ENCODE measurements at regions not wholly inside any gene's neighbourhood (a gene's known extent, or its start where the extent isn't known, plus 50 kb on each side); places are given as distances from the start of the nearest gene placed in this dataset.

DNA sequence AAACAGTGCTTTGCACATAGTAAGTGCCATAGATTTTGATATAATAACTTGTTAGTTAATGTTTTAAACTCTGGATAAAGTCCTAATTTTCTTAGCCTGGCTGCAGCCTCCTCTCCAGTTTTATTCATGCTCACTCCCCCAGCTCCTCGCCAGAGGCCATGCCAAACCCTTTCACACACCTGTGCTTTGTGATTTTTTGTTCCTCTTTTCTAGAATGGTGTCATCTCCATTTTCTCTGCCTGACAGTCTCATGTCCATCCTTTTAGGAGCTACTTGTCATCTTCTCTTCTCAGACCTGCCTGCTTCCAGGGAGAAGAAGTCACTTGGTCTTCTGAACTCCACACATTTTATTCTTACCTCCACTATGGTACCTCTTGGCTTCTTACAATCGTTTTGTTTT lies 55.8 kb upstream of the SPATA13 start:
- TF ChIP-seq POLR2AphosphoS5 (IDR thresholded peaks at IDR 0.05; ENCODE audit: low read depth, low read length) (no peak), POLR2A (IDR thresholded peaks at IDR 0.05; ENCODE audit: low read depth, low read length) (no peak), TAF1 (IDR thresholded peaks at IDR 0.05; ENCODE audit: borderline replicate concordance, low read depth, low read length) (no peak)
